ENCODE measurements at regions not wholly inside any gene's neighbourhood (a gene's known extent, or its start where the extent isn't known, plus 50 kb on each side); places are given as distances from the start of the nearest gene placed in this dataset.

- no peak overlapping the region for H3K4me3 ChIP-seq (ENCODE audit: low read depth, low read length)
- DNase-seq (ENCODE audit: extremely low spot score), result no peak
- H3K27ac ChIP-seq (ENCODE audit: low read depth), result no peak overlapping the region
- 56% methylated on average over 12 of the region's 12 CpGs for WGBS
- H3K4me1 ChIP-seq (ENCODE audit: insufficient read depth), result no peaks in the 10 kb centered on the region
- no peaks in the 10 kb centered on the region for H3K36me3 ChIP-seq (ENCODE audit: insufficient read depth)
These were observed 573.0 kb downstream of the GALR1 start for GRCh38 chr18:77822632-77823031.

GRCh38 chr18:77833807-77834206 lies 584.2 kb downstream of the GALR1 start:
- DNase-seq (ENCODE audit: extremely low spot score), result no peak
- WGBS, result 75% methylated on average over 5 of the region's 5 CpGs

GRCh38 chr18:77851802-77852201 lies 602.2 kb downstream of the GALR1 start:
- WGBS, result 32% methylated on average over 9 of the region's 9 CpGs
- Histone ChIP-seq H3K4me1 (ENCODE audit: insufficient read depth) (no peaks in the 10 kb centered on the region), H3K36me3 (ENCODE audit: insufficient read depth) (no peaks in the 10 kb centered on the region), H3K4me3 (ENCODE audit: low read depth, low read length) (no peak overlapping the region), H3K27ac (ENCODE audit: low read depth) (no peak overlapping the region)
- no peak for DNase-seq (ENCODE audit: extremely low spot score)

More at GRCh38 chr18:77833807-77834206, 584.2 kb downstream of the GALR1 start:
- Histone ChIP-seq H3K4me3 (ENCODE audit: low read depth, low read length) (no peak overlapping the region), H3K36me3 (ENCODE audit: insufficient read depth) (no peaks in the 10 kb centered on the region), H3K4me1 (ENCODE audit: insufficient read depth) (no peaks in the 10 kb centered on the region), H3K27ac (ENCODE audit: low read depth) (no peak overlapping the region)

- no peak overlapping the region for H3K27ac ChIP-seq (ENCODE audit: low read depth)
- H3K4me3 ChIP-seq (ENCODE audit: low read depth, low read length), result no peak overlapping the region
- no peak for DNase-seq (ENCODE audit: extremely low spot score)
- no peaks in the 10 kb centered on the region for H3K4me1 ChIP-seq (ENCODE audit: insufficient read depth)
- WGBS, result 89% methylated on average over 12 of the region's 12 CpGs
- H3K36me3 ChIP-seq (ENCODE audit: insufficient read depth), result no peaks in the 10 kb centered on the region
These were observed 604.2 kb downstream of the GALR1 start for GRCh38 chr18:77853859-77854258.

- Histone ChIP-seq H3K36me3 (ENCODE audit: insufficient read depth) (no peaks in the 10 kb centered on the region), H3K4me3 (ENCODE audit: low read depth, low read length) (no peak overlapping the region), H3K27ac (ENCODE audit: low read depth) (no peak overlapping the region), H3K4me1 (ENCODE audit: insufficient read depth) (no peaks in the 10 kb centered on the region)
- WGBS, result 62% methylated on average over 9 of the region's 9 CpGs
- DNase-seq (ENCODE audit: extremely low spot score), result no peak
These were observed 608.3 kb downstream of the GALR1 start for GRCh38 chr18:77857678-77858655.

GRCh38 chr18:77859634-77860033 lies 610.0 kb downstream of the GALR1 start:
- H3K4me1 ChIP-seq (ENCODE audit: insufficient read depth), result no peaks in the 10 kb centered on the region
- DNase-seq (ENCODE audit: extremely low spot score), result no peak
- WGBS, result 81% methylated on average over 5 of the region's 5 CpGs
- H3K36me3 ChIP-seq (ENCODE audit: insufficient read depth), result no peaks in the 10 kb centered on the region
- no peak overlapping the region for H3K4me3 ChIP-seq (ENCODE audit: low read depth, low read length)
- H3K27ac ChIP-seq (ENCODE audit: low read depth), result no peak overlapping the region

GRCh38 chr18:77862066-77862757 lies 612.6 kb downstream of the GALR1 start:
- H3K4me1 ChIP-seq (ENCODE audit: insufficient read depth), result no peaks in the 10 kb centered on the region
- no peak for DNase-seq (ENCODE audit: extremely low spot score)
- 67% methylated on average over 7 of the region's 7 CpGs for WGBS
- H3K27ac ChIP-seq (ENCODE audit: low read depth), result no peak overlapping the region
- H3K36me3 ChIP-seq (ENCODE audit: insufficient read depth), result no peaks in the 10 kb centered on the region
- H3K4me3 ChIP-seq (ENCODE audit: low read depth, low read length), result no peak overlapping the region

- Histone ChIP-seq H3K4me3 (ENCODE audit: low read depth, low read length) (no peak overlapping the region), H3K4me1 (ENCODE audit: insufficient read depth) (no peaks in the 10 kb centered on the region), H3K27ac (ENCODE audit: low read depth) (no peak overlapping the region), H3K36me3 (ENCODE audit: insufficient read depth) (no peaks in the 10 kb centered on the region)
- DNase-seq (ENCODE audit: extremely low spot score), result no peak
- 94% methylated on average over 11 of the region's 11 CpGs for WGBS
These were observed 616.2 kb downstream of the GALR1 start for GRCh38 chr18:77865853-77866252.

GRCh38 chr18:77866351-77866750 lies 616.7 kb downstream of the GALR1 start:
- Histone ChIP-seq H3K36me3 (ENCODE audit: insufficient read depth) (no peaks in the 10 kb centered on the region), H3K4me1 (ENCODE audit: insufficient read depth) (no peaks in the 10 kb centered on the region), H3K4me3 (ENCODE audit: low read depth, low read length) (no peak overlapping the region), H3K27ac (ENCODE audit: low read depth) (no peak overlapping the region)
- DNase-seq (ENCODE audit: extremely low spot score), result no peak
- WGBS, result 72% methylated on average over 8 of the region's 8 CpGs

GRCh38 chr18:77870199-77870598 lies 620.6 kb downstream of the GALR1 start:
- no peak overlapping the region for H3K27ac ChIP-seq (ENCODE audit: low read depth)
- H3K4me1 ChIP-seq (ENCODE audit: insufficient read depth), result no peaks in the 10 kb centered on the region
- H3K4me3 ChIP-seq (ENCODE audit: low read depth, low read length), result no peak overlapping the region
- 51% methylated on average over 10 of the region's 10 CpGs for WGBS
- no peaks in the 10 kb centered on the region for H3K36me3 ChIP-seq (ENCODE audit: insufficient read depth)
- DNase-seq (ENCODE audit: extremely low spot score), result no peak

GRCh38 chr18:77870894-77871293 lies 621.2 kb downstream of the GALR1 start:
- H3K27ac ChIP-seq (ENCODE audit: low read depth), result no peak overlapping the region
- no peaks in the 10 kb centered on the region for H3K36me3 ChIP-seq (ENCODE audit: insufficient read depth)
- 89% methylated on average over 10 of the region's 10 CpGs for WGBS
- no peak for DNase-seq (ENCODE audit: extremely low spot score)
- H3K4me1 ChIP-seq (ENCODE audit: insufficient read depth), result no peaks in the 10 kb centered on the region
- no peak overlapping the region for H3K4me3 ChIP-seq (ENCODE audit: low read depth, low read length)

GRCh38 chr18:77872166-77872565 lies 622.5 kb downstream of the GALR1 start:
- no peaks in the 10 kb centered on the region for H3K36me3 ChIP-seq (ENCODE audit: insufficient read depth)
- WGBS, result 94% methylated on average over 8 of the region's 8 CpGs
- no peak overlapping the region for H3K27ac ChIP-seq (ENCODE audit: low read depth)
- DNase-seq (ENCODE audit: extremely low spot score), result no peak
- no peak overlapping the region for H3K4me3 ChIP-seq (ENCODE audit: low read depth, low read length)
- H3K4me1 ChIP-seq (ENCODE audit: insufficient read depth), result no peaks in the 10 kb centered on the region

- Histone ChIP-seq H3K4me1 (ENCODE audit: insufficient read depth) (no peaks in the 10 kb centered on the region), H3K4me3 (ENCODE audit: low read depth, low read length) (no peak overlapping the region), H3K27ac (ENCODE audit: low read depth) (no peak overlapping the region), H3K36me3 (ENCODE audit: insufficient read depth) (no peaks in the 10 kb centered on the region)
- 78% methylated on average over 16 of the region's 16 CpGs for WGBS
- DNase-seq (ENCODE audit: extremely low spot score), result no peak
These were observed 626.7 kb downstream of the GALR1 start for GRCh38 chr18:77876319-77876865.

GRCh38 chr18:77879829-77880228 lies 630.2 kb downstream of the GALR1 start:
- DNase-seq (ENCODE audit: extremely low spot score), result no peak
- 89% methylated on average over 16 of the region's 16 CpGs for WGBS

More at GRCh38 chr18:77879829-77880228, 630.2 kb downstream of the GALR1 start:
- Histone ChIP-seq H3K36me3 (ENCODE audit: insufficient read depth) (no peaks in the 10 kb centered on the region), H3K27ac (ENCODE audit: low read depth) (no peak overlapping the region), H3K4me1 (ENCODE audit: insufficient read depth) (no peaks in the 10 kb centered on the region), H3K4me3 (ENCODE audit: low read depth, low read length) (no peak overlapping the region)
